ENCODE measurements at regions not wholly inside any gene's neighbourhood (a gene's known extent, or its start where the extent isn't known, plus 50 kb on each side); places are given as distances from the start of the nearest gene placed in this dataset.

- no peaks in the 10 kb centered on the region for H3K4me1 Mint-ChIP-seq (ENCODE audit: unreplicated experiment)
- DNase-seq (ENCODE audit: extremely low spot score, unreplicated experiment): no peak
- TF ChIP-seq CTCF (conservative IDR thresholded peaks at IDR 0.05): no peak
- H3K36me3 Mint-ChIP-seq: no peaks in the 10 kb centered on the region
- no peak overlapping the region for H3K27ac Mint-ChIP-seq
- no peak overlapping the region for H3K4me3 Mint-ChIP-seq
- H3K27me3 Mint-ChIP-seq: peaks cover 3% of the 10 kb centered on the region
- no peaks in the 10 kb centered on the region for H3K9me3 Mint-ChIP-seq
Measured at GRCh38 chr16:47971225-47971624, 184.6 kb downstream of the ABCC12 start.

DNA sequence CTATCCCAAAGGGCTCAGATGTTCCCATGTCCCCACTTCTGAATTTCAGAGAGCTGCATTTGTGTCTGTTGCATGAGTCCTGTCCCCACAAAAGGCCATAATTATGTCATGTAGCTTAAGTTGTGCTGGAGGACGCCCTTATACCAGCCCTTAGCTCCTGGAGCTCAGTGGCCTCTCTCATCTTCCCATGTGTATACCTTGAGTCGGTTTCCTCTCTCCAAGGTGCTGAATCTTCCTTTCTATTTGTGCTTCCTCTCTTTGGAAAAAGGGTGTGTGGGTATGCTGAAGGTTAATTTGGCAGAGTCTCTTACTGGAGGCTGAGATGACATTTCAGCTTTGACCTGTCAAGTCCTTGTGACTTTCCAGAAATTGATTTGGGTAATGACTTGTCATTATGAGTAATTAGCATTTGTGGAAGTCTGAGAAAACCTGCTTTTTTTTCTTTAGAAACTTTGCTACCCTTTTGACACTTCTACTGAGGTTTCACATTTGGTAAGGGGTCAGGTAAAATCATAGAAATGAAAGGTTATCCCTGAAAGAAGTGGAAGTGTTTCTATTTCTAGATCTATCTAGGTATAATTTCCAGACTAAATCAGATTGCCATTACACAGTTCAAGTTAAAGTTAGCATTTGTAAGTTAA, 185.4 kb downstream of the ABCC12 start:
- H3K27ac Mint-ChIP-seq: no peak overlapping the region
- H3K27me3 Mint-ChIP-seq: peaks cover 3% of the 10 kb centered on the region
- no peak for DNase-seq (ENCODE audit: extremely low spot score, unreplicated experiment)
- TF ChIP-seq CTCF (conservative IDR thresholded peaks at IDR 0.05): no peak
- H3K4me1 Mint-ChIP-seq (ENCODE audit: unreplicated experiment): no peaks in the 10 kb centered on the region
- no peaks in the 10 kb centered on the region for H3K36me3 Mint-ChIP-seq
- no peak overlapping the region for H3K4me3 Mint-ChIP-seq
- H3K9me3 Mint-ChIP-seq: no peaks in the 10 kb centered on the region

- Mint-ChIP-seq H3K27ac (no peak overlapping the region), H3K4me1 (ENCODE audit: unreplicated experiment) (no peaks in the 10 kb centered on the region), H3K36me3 (no peaks in the 10 kb centered on the region), H3K9me3 (no peaks in the 10 kb centered on the region), H3K4me3 (no peak overlapping the region), H3K27me3 (peaks cover 3% of the 10 kb centered on the region)
- DNase-seq (ENCODE audit: extremely low spot score, unreplicated experiment): no peak
- TF ChIP-seq CTCF (conservative IDR thresholded peaks at IDR 0.05): no peak
Measured at GRCh38 chr16:47967374-47967773, 188.4 kb downstream of the ABCC12 start.

DNA sequence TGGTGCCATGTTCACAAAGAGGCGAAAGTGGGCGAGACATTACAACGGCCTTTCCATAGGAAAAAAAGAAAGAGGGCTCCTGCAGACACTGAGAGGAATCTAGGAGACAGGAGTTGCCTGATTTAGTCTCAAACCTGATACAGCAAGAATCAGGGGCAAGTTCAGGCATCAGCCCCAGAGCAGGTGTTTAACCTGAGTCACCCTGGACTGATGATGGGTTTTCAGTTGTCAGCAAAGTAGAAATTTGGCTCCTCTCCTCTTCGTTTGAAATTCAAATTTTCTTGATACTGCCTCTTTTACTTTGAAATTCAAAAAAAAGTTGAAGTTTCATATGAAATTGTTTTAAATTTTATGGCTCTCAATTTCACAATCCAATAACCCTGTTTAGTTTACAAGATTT, 189.5 kb downstream of the ABCC12 start:
- no peaks in the 10 kb centered on the region for H3K36me3 Mint-ChIP-seq
- TF ChIP-seq CTCF (conservative IDR thresholded peaks at IDR 0.05): no peak
- H3K27ac Mint-ChIP-seq: no peak overlapping the region
- peaks cover 3% of the 10 kb centered on the region for H3K27me3 Mint-ChIP-seq
- H3K9me3 Mint-ChIP-seq: no peaks in the 10 kb centered on the region
- H3K4me1 Mint-ChIP-seq (ENCODE audit: unreplicated experiment): no peaks in the 10 kb centered on the region
- H3K4me3 Mint-ChIP-seq: no peak overlapping the region
- DNase-seq (ENCODE audit: extremely low spot score, unreplicated experiment): no peak

GRCh38 chr16:47965439-47965838, 190.4 kb downstream of the ABCC12 start:
- DNase-seq (ENCODE audit: extremely low spot score, unreplicated experiment): no peak
- H3K9me3 Mint-ChIP-seq: no peaks in the 10 kb centered on the region
- H3K36me3 Mint-ChIP-seq: no peaks in the 10 kb centered on the region
- TF ChIP-seq CTCF (conservative IDR thresholded peaks at IDR 0.05): no peak
- no peak overlapping the region for H3K27ac Mint-ChIP-seq
- no peak overlapping the region for H3K4me3 Mint-ChIP-seq
- H3K4me1 Mint-ChIP-seq (ENCODE audit: unreplicated experiment): no peaks in the 10 kb centered on the region
- peaks cover 3% of the 10 kb centered on the region for H3K27me3 Mint-ChIP-seq

DNA sequence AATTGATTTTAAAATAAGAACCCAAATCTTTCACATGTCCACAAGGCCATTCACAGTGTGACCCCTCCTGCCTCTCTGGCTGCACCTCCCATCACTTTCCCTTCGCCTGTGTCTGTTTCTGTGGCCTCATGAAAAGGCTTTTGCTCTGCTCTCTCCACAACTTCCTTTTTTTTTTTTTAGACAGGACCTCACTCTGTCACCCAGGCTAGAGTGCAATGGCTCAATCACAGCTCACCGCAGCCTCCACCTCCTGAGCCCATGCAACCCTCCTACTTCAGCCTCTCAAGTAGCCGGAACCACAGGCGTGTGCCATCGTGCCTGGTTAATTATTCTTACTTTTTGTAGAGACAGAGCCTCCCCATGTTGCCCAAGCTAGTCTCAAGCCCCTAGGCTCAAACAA, 197.1 kb downstream of the ABCC12 start:
- no peak for TF ChIP-seq CTCF (conservative IDR thresholded peaks at IDR 0.05)
- Mint-ChIP-seq H3K27me3 (peaks cover 3% of the 10 kb centered on the region), H3K9me3 (no peaks in the 10 kb centered on the region), H3K4me1 (ENCODE audit: unreplicated experiment) (no peaks in the 10 kb centered on the region), H3K4me3 (no peak overlapping the region), H3K36me3 (no peaks in the 10 kb centered on the region), H3K27ac (no peak overlapping the region)
- DNase-seq (ENCODE audit: extremely low spot score, unreplicated experiment): no peak
